ENCODE measurements at regions not wholly inside any gene's neighbourhood (a gene's known extent, or its start where the extent isn't known, plus 50 kb on each side); places are given as distances from the start of the nearest gene placed in this dataset.

DNA sequence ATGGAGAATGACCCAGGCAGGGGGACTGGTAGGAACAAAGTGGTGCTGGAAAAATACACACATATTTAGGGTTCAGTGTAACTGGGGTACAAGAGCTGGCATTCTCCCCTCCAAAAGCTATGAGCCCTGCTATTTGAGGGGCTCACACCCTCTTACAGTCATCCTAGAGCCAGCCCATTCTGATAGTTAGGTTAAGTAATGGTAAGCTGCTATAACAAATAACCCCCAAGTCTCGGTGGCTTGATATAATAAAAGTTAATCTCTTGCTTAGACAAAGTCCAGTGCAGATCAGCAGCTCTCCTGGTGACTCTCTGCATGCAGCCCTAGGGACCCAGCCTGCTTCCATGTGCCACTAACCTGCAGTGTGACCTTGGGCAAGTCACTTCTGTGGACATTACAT is 234.9 kb upstream of the HES1 start:
- no peak for DNase-seq
- TF ChIP-seq, protein P1, sequence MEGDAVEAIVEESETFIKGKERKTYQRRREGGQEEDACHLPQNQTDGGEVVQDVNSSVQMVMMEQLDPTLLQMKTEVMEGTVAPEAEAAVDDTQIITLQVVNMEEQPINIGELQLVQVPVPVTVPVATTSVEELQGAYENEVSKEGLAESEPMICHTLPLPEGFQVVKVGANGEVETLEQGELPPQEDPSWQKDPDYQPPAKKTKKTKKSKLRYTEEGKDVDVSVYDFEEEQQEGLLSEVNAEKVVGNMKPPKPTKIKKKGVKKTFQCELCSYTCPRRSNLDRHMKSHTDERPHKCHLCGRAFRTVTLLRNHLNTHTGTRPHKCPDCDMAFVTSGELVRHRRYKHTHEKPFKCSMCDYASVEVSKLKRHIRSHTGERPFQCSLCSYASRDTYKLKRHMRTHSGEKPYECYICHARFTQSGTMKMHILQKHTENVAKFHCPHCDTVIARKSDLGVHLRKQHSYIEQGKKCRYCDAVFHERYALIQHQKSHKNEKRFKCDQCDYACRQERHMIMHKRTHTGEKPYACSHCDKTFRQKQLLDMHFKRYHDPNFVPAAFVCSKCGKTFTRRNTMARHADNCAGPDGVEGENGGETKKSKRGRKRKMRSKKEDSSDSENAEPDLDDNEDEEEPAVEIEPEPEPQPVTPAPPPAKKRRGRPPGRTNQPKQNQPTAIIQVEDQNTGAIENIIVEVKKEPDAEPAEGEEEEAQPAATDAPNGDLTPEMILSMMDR (IDR thresholded peaks at IDR 0.05) = no peak
- TF ChIP-seq POLR2AphosphoS5 (IDR thresholded peaks at IDR 0.05) (no peak), EP300 (IDR thresholded peaks at IDR 0.05) (no peak), POLR2A (IDR thresholded peaks at IDR 0.05) (no peak)
- Histone ChIP-seq H3K4me1 (peaks cover 0 to 12% (median 7%) of the 10 kb centered on the region in 4 donors), H3K4me3 (no peak overlapping the region), H3K9me3 (no peaks in the 10 kb centered on the region), H3K27me3 (no peaks in the 10 kb centered on the region), H3K36me3 (no peaks in the 10 kb centered on the region), H3K27ac (no peak overlapping the region)
- intact Hi-C loops (cut with DNase I; ENCODE audit: low total_unique reads) = no loop called here
- WGBS, 5 donors = 88 to 94% (median 91%) methylated on average over 1 of the region's 1 CpG

DNA sequence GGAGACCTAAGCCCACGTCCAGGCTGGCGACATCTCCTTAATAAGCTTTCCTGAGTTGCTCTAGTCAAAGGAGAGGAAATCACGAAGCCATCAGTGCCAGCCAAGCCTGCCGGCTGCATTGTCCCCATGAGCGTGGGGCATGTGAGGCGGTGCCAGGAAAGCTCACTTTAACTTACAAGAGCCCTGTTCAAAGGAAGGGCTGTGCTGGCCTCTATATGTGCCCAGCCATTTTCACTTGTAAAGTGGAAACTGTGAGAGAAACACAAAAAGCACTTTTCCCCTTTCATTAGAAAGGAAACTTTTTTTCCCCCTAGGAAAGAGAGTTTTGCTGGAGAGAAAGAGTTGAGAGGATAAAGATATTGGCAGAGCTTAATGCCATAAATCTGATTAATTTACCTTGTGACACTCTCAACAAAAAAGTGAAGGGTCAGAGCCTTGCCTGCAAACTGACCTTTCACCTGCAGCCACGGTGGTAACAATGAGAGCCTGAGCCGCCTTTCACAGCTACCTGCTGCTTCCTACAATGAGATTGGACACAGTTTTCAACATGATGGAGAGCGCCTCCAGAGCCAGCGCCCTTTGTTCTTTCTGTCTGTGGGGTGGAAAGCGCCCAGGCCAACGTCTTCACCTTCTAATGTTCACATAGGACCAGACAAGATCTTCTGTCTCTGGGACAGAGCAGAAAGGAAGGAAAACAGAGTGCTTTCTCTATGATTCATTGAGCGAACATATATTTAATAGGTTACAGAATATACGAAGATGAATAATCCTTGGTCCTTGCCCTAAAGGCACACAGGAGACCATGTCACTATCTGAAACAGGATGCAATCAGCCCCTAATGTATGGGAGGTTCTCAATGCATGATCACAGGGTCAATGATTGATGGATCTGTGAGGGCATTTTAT is 233.1 kb upstream of the HES1 start:
- H3K27ac ChIP-seq = no peak overlapping the region
- H3K36me3 ChIP-seq = no peaks in the 10 kb centered on the region
- no peaks in the 10 kb centered on the region for H3K9me3 ChIP-seq
- DNase-seq = peak in 1 of 2 donors; percentile 43
- 52 to 71% (median 57%) methylated on average over 14 of the region's 14 CpGs for WGBS, 5 donors
- intact Hi-C loops (cut with DNase I; ENCODE audit: low total_unique reads) = no loop called here
- H3K27me3 ChIP-seq = no peaks in the 10 kb centered on the region
- H3K4me3 ChIP-seq = no peak overlapping the region
- TF ChIP-seq POLR2AphosphoS5 (IDR thresholded peaks at IDR 0.05) = no peak
- peaks cover 0 to 13% (median 8%) of the 10 kb centered on the region in 4 donors for H3K4me1 ChIP-seq

DNA sequence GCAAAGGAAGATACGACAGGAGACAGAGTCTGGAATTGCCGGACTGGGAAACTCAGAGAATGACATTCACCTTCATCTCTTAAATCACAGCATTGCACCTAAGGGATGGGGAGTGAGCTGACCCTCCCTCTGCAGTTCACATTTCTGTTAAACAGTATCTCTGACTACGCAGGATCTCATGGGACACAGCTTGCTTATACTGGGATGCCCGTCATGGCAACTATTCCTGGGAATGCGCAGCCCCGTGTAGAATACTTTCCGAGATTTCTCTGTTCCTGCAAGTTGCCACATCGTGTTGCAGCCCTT is 232.5 kb upstream of the HES1 start:
- Histone ChIP-seq H3K4me3 (no peak overlapping the region), H3K4me1 (peaks cover 0 to 13% (median 8%) of the 10 kb centered on the region in 4 donors), H3K9me3 (peaks cover 0 to 5% (median 0%) of the 10 kb centered on the region in 4 donors), H3K27me3 (no peaks in the 10 kb centered on the region), H3K27ac (no peak overlapping the region), H3K36me3 (no peaks in the 10 kb centered on the region)
- intact Hi-C loops (cut with DNase I; ENCODE audit: low total_unique reads) = no loop called here
- TF ChIP-seq, protein P1 (IDR thresholded peaks at IDR 0.05) = no peak
- no peak for TF ChIP-seq POLR2AphosphoS5 (IDR thresholded peaks at IDR 0.05)
- TF ChIP-seq EP300 (IDR thresholded peaks at IDR 0.05) = no peak
- TF ChIP-seq POLR2A (IDR thresholded peaks at IDR 0.05) = no peak
- no peak for DNase-seq
- 90 to 96% (median 94%) methylated on average over 8 of the region's 8 CpGs for WGBS, 5 donors

DNA sequence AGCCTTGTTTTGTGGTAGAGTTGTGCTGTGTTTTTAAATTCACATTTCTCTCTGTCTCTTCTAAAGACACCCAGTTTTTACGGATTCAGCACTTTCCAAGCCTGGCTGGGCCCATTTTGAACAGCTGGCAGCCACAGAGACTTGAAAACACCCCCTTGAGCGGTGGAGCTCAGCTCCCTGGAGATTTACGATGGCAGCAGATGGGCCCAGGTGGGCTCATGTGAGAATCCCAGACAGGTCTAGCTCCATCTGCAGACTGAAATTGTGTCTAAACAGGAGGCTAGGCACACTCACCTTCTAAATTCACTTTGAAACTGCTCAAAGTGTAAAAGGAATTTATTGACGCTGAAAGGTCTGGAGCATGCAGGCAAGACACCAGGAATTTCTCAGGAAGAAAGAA is 232.0 kb upstream of the HES1 start:
- intact Hi-C loops (cut with DNase I; ENCODE audit: low total_unique reads) = no loop called here
- Histone ChIP-seq H3K9me3 (peaks cover 0 to 7% (median 0%) of the 10 kb centered on the region in 4 donors), H3K27me3 (no peaks in the 10 kb centered on the region), H3K4me1 (peaks cover 0 to 13% (median 8%) of the 10 kb centered on the region in 4 donors), H3K27ac (no peak overlapping the region), H3K36me3 (no peaks in the 10 kb centered on the region), H3K4me3 (no peak overlapping the region)
- 88 to 94% (median 92%) methylated on average over 4 of the region's 4 CpGs for WGBS, 5 donors
- TF ChIP-seq, protein P1 (IDR thresholded peaks at IDR 0.05) = no peak
- no peak for TF ChIP-seq EP300 (IDR thresholded peaks at IDR 0.05)
- no peak for TF ChIP-seq POLR2AphosphoS5 (IDR thresholded peaks at IDR 0.05)
- no peak for TF ChIP-seq POLR2A (IDR thresholded peaks at IDR 0.05)
- DNase-seq = peak in 1 of 2 donors; percentile 35

All from stomach (tissue), 8 donors.